IMR-90 (cell line): ENCODE measurements at regions not wholly inside any gene's neighbourhood (a gene's known extent, or its start where the extent isn't known, plus 50 kb on each side); places are given as distances from the start of the nearest gene placed in this dataset.

Experiments
- ATAC-seq: fragments of 200-7000 bp; cut with Tn5 transposase; 2 replicates; pipeline ENCODE4 v1.9.1; 2020; ENCODE audit warnings: low read depth, mild to moderate bottlenecking, moderate library complexity
- BruUV-seq: library from RNA; stranded (reverse); fragments of 400-500 nt; replicated peaks from 2 replicates; lab custom pipeline; 2021; lab: Mats Ljungman, UMichigan
- CTCF ChIA-PET: fragments of 300-600 bp; formaldehyde crosslinking; extraction: SDS; loops from one replicate; lab custom pipeline; 2021; ENCODE audit warnings: antibody characterized with exemption; lab: Yijun Ruan, JAX
- POLR2A ChIA-PET: fragments of 300-600 bp; sonication (Branson Sonifier 250); formaldehyde crosslinking; loops from one replicate; lab custom pipeline; 2022; ENCODE audit warnings: antibody characterized with exemption; ENCODE audit not compliant: unreplicated experiment; lab: Charles Lee
- DNase-seq: peaks from one replicate; pipeline ENCODE4 v3.0.0; 2013
- H2AFZ ChIP-seq: replicated peaks from 2 replicates; pipeline ENCODE3; 2013; ENCODE audit warnings: low read length, mild to moderate bottlenecking; ENCODE audit not compliant: poor library complexity
- H2AK5ac ChIP-seq: 2 replicates; pipeline ENCODE4 v1.6.1; 2013; ENCODE audit warnings: low read depth, low read length, inconsistent platforms
- H2AK9ac ChIP-seq: replicated peaks from 2 replicates; pipeline ENCODE3; 2013; ENCODE audit warnings: mild to moderate bottlenecking, low read depth, low read length, moderate library complexity; ENCODE audit not compliant: poor library complexity
- H2BK120ac ChIP-seq: 2 replicates; pipeline ENCODE4 v1.6.1; 2013; ENCODE audit warnings: low read depth, low read length, inconsistent platforms
- H2BK15ac ChIP-seq: 3 replicates; pipeline ENCODE4 v1.6.1; 2013; ENCODE audit warnings: low read depth, low read length, inconsistent platforms
- H2BK20ac ChIP-seq: 2 replicates; pipeline ENCODE4 v1.6.1; 2013; ENCODE audit warnings: low read depth, mild to moderate bottlenecking, inconsistent platforms, low read length, moderate library complexity
- H2BK5ac ChIP-seq: 2 replicates; pipeline ENCODE4 v1.6.1; 2013; ENCODE audit warnings: mild to moderate bottlenecking, low read depth, low read length, inconsistent platforms; ENCODE audit not compliant: poor library complexity, severe bottlenecking
- H3K14ac ChIP-seq: replicated peaks from 2 replicates; pipeline ENCODE4 v1.6.1; 2013; ENCODE audit warnings: low read depth, low read length, inconsistent platforms
- H3K18ac ChIP-seq: 2 replicates; pipeline ENCODE4 v1.6.1; 2013; ENCODE audit warnings: low read depth, low read length, control low read depth
- H3K23ac ChIP-seq: 2 replicates; pipeline ENCODE4 v1.6.1; 2013; ENCODE audit warnings: low read depth, low read length, inconsistent platforms
- H3K27ac ChIP-seq: 2 replicates; pipeline ENCODE4 v1.5.1; 2013; ENCODE audit warnings: mild to moderate bottlenecking, control low read depth, low read length; ENCODE audit not compliant: insufficient read depth
- H3K27me3 ChIP-seq: 2 replicates; pipeline ENCODE4 v1.6.1; 2013; ENCODE audit warnings: low read length; ENCODE audit not compliant: control insufficient read depth, insufficient read depth
- H3K36me3 ChIP-seq: 2 replicates; pipeline ENCODE4 v1.6.1; 2013; ENCODE audit warnings: low read length, mixed read lengths; ENCODE audit not compliant: control insufficient read depth, insufficient read depth
- H3K4ac ChIP-seq: 2 replicates; pipeline ENCODE4 v1.6.1; 2013; ENCODE audit warnings: low read depth, low read length, inconsistent platforms
- H3K4me1 ChIP-seq: 2 replicates; pipeline ENCODE4 v1.6.1; 2013; ENCODE audit warnings: low read length, mixed read lengths; ENCODE audit not compliant: control insufficient read depth, insufficient read depth
- H3K4me2 ChIP-seq: 2 replicates; pipeline ENCODE4 v1.6.1; 2013; ENCODE audit warnings: low read depth, mild to moderate bottlenecking, control low read depth, low read length, moderate library complexity
- H3K4me3 ChIP-seq: 2 replicates; pipeline ENCODE4 v1.5.1; 2013; ENCODE audit warnings: low read depth, mild to moderate bottlenecking, control low read depth, low read length, moderate library complexity; ENCODE audit not compliant: insufficient read depth
- H3K56ac ChIP-seq: 2 replicates; pipeline ENCODE4 v1.6.1; 2013; ENCODE audit warnings: low read length, inconsistent platforms; ENCODE audit not compliant: insufficient read depth; ENCODE audit errors: extremely low read depth
- H3K79me1 ChIP-seq, 2 experiments: 2 replicates each; pipeline ENCODE4 v1.6.1; 2013; ENCODE audit warnings: low read length in 2 of 2, inconsistent platforms in 1 of 2, low read depth in 1 of 2
- H3K9ac ChIP-seq: 2 replicates; pipeline ENCODE4 v1.6.1; 2013; ENCODE audit warnings: low read depth, low read length, control low read depth
- H3K9me1 ChIP-seq: 2 replicates; pipeline ENCODE4 v1.6.1; 2013; ENCODE audit warnings: low read length, inconsistent platforms; ENCODE audit not compliant: insufficient read depth
- H3K9me3 ChIP-seq: 2 replicates; pipeline ENCODE4 v1.6.1; 2013; ENCODE audit warnings: low read length; ENCODE audit not compliant: control insufficient read depth, insufficient read depth
- H4K20me1 ChIP-seq: 2 replicates; pipeline ENCODE4 v1.6.1; 2013; ENCODE audit warnings: low read length, inconsistent platforms; ENCODE audit not compliant: insufficient read depth
- H4K5ac ChIP-seq: 2 replicates; pipeline ENCODE4 v1.6.1; 2013; ENCODE audit warnings: mild to moderate bottlenecking, low read depth, low read length, control low read depth
- H4K8ac ChIP-seq, 2 experiments: 2 replicates each; pipeline ENCODE4 v1.6.1; 2013; ENCODE audit warnings: low read depth in 2 of 2, low read length in 2 of 2, control low read depth in 1 of 2, inconsistent platforms in 1 of 2
- H4K91ac ChIP-seq: 2 replicates; pipeline ENCODE4 v1.6.1; 2013; ENCODE audit warnings: low read depth, low read length, inconsistent platforms; ENCODE audit not compliant: insufficient read depth
- BHLHE40 ChIP-seq: fragments of 150-350 bp; IDR thresholded peaks from 2 replicates; pipeline ENCODE4 v1.6.1; 2016; ENCODE audit warnings: mild to moderate bottlenecking, low read depth, low read length
- CEBPB ChIP-seq: IDR thresholded peaks from 2 replicates; pipeline ENCODE4 v1.6.1; 2012; ENCODE audit warnings: low read depth, low read length, improper control_type of control experiment
- CHD1 ChIP-seq: IDR thresholded peaks from 2 replicates; pipeline ENCODE4 v1.6.1; 2012; ENCODE audit warnings: low read depth, low read length, improper control_type of control experiment
- CTCF ChIP-seq: conservative IDR thresholded peaks from 2 replicates; pipeline ENCODE4 v1.5.1; 2012; ENCODE audit warnings: mild to moderate bottlenecking, low read depth, low read length, improper control_type of control experiment
- ELK1 ChIP-seq: fragments of 150-350 bp; IDR thresholded peaks from 2 replicates; pipeline ENCODE4 v1.6.1; 2016; ENCODE audit warnings: low read depth, mild to moderate bottlenecking, low read length, moderate library complexity, borderline replicate concordance
- FOS ChIP-seq: fragments of 150-350 bp; IDR thresholded peaks from 2 replicates; pipeline ENCODE4 v1.6.1; 2016; ENCODE audit warnings: low read depth, low read length
- MAFK ChIP-seq: IDR thresholded peaks from 2 replicates; pipeline ENCODE4 v1.6.1; 2012; ENCODE audit warnings: low read depth, low read length, improper control_type of control experiment
- MAZ ChIP-seq: IDR thresholded peaks from 2 replicates; pipeline ENCODE4 v1.6.1; 2012; ENCODE audit warnings: low read depth, mild to moderate bottlenecking, low read length, improper control_type of control experiment, moderate library complexity, borderline replicate concordance
- MXI1 ChIP-seq: IDR thresholded peaks from 2 replicates; pipeline ENCODE4 v1.6.1; 2012; ENCODE audit warnings: low read depth, mild to moderate bottlenecking, low read length, moderate library complexity, borderline replicate concordance
- NFE2L2 ChIP-seq: fragments of 150-350 bp; IDR thresholded peaks from 2 replicates; pipeline ENCODE4 v1.6.1; 2016; ENCODE audit warnings: low read depth, mild to moderate bottlenecking, low read length
- POLR2A ChIP-seq: IDR thresholded peaks from 2 replicates; pipeline ENCODE4 v1.6.1; 2012; ENCODE audit warnings: mild to moderate bottlenecking, low read depth, low read length
- RAD21 ChIP-seq: IDR thresholded peaks from 2 replicates; pipeline ENCODE4 v1.6.1; 2012; ENCODE audit warnings: low read length, improper control_type of control experiment
- RCOR1 ChIP-seq: IDR thresholded peaks from 2 replicates; pipeline ENCODE4 v1.6.1; 2012; ENCODE audit warnings: mild to moderate bottlenecking, low read length, improper control_type of control experiment; ENCODE audit not compliant: insufficient replicate concordance
- RFX5 ChIP-seq: IDR thresholded peaks from 2 replicates; pipeline ENCODE4 v1.8.0; 2012; ENCODE audit warnings: low read depth, mild to moderate bottlenecking, low read length, moderate library complexity
- SMC3 ChIP-seq: fragments of 150-350 bp; IDR thresholded peaks from 2 replicates; pipeline ENCODE4 v1.6.1; 2016; ENCODE audit warnings: low read depth, mild to moderate bottlenecking, antibody characterized with exemption, low read length, moderate library complexity
- USF2 ChIP-seq: fragments of 150-350 bp; IDR thresholded peaks from 2 replicates; pipeline ENCODE4 v1.6.1; 2017; ENCODE audit warnings: mild to moderate bottlenecking, antibody characterized with exemption, low read length, low read depth
- WGBS, 2 experiments: methylation state at CpG; one replicate each; pipeline versions ENCODE4 v1.1.5 to v1.1.7; 2013; ENCODE audit warnings: missing lambda C conversion rate in 2 of 2; ENCODE audit not compliant: insufficient read length in 1 of 2; ENCODE audit errors: extremely low coverage in 2 of 2; 5-methylcytosine and 5-hydroxymethylcytosine counted together
- dilution Hi-C: fragments of 300-500 bp; cut with HindIII; formaldehyde crosslinking; loops from one replicate; pipeline ENCODE4 v1.14.3; 2018; ENCODE audit warnings: low sequenced_read_pairs; ENCODE audit not compliant: unreplicated experiment
- in situ Hi-C: fragments of 300-500 bp; cut with MboI; formaldehyde crosslinking; loops from 3 replicates; pipeline ENCODE4 v1.14.3; 2019; ENCODE audit warnings: low sequenced_read_pairs, inconsistent platforms, mixed read lengths
- intact Hi-C: fragments of 100-400 bp; cut with micrococcal nuclease; formaldehyde crosslinking; loops from 2 replicates; pipeline ENCODE4 v1.10.0; 2022

- ChIA-PET POLR2A (no interaction called here), CTCF (no interaction called here)
- Histone ChIP-seq H2AK9ac (no peak overlapping the region), H2AFZ (no peak overlapping the region), H2BK20ac (no peak overlapping the region), H2BK120ac (no peak overlapping the region), H2BK5ac (no peak overlapping the region), H3K9ac (no peak overlapping the region), H3K4me1 (peaks cover 4% of the 10 kb centered on the region), H4K20me1 (no peaks in the 10 kb centered on the region), H3K27ac (no peak overlapping the region), H3K79me1 (peaks cover 0 to 3% of the 10 kb centered on the region in 2 experiments; a peak in 2 of 4 replicates), H3K4ac (no peak overlapping the region), H3K9me3 (no peaks in the 10 kb centered on the region), H3K27me3 (no peaks in the 10 kb centered on the region), H3K14ac (no peak overlapping the region), H3K4me2 (no peak overlapping the region), H2BK15ac (no peak overlapping the region), H3K4me3 (no peak overlapping the region), H3K36me3 (no peaks in the 10 kb centered on the region), H3K23ac (no peak overlapping the region), H4K91ac (no peak overlapping the region), H3K9me1 (peaks cover 5% of the 10 kb centered on the region; the same call in 1 of the 2 replicates), H3K56ac (no peak overlapping the region), H2AK5ac (no peak overlapping the region), H4K8ac (no peak overlapping the region), H4K5ac (no peak overlapping the region), H3K18ac (no peak overlapping the region)
- in situ Hi-C loops = no loop called here
- no TSS peak for BruUV-seq
- dilution Hi-C loops = no loop called here
- ATAC-seq = no peak
- intact Hi-C loops = no loop called here
- TF ChIP-seq MAFK = no peak
- no peak for TF ChIP-seq ELK1
- no peak for TF ChIP-seq RAD21
- no peak for TF ChIP-seq RCOR1
- TF ChIP-seq CEBPB = no peak
- TF ChIP-seq CTCF = no peak
- no peak for TF ChIP-seq BHLHE40
- TF ChIP-seq USF2 = no peak
- TF ChIP-seq RFX5 = no peak
- TF ChIP-seq CHD1 = no peak
- TF ChIP-seq MXI1 = no peak
- TF ChIP-seq NFE2L2 = no peak
- no peak for TF ChIP-seq FOS
- no peak for TF ChIP-seq SMC3
- no peak for TF ChIP-seq MAZ
- TF ChIP-seq POLR2A = no peak
- DNase-seq = no peak
- no CpG with 5 or more reads among the region's 2 CpGs for WGBS, 2 experiments
Observed at GRCh38 chr11:22927793-22928192, 67.5 kb upstream of the CCDC179 start.
